22Rv1 (cell line): ENCODE measurements at regions not wholly inside any gene's neighbourhood (a gene's known extent, or its start where the extent isn't known, plus 50 kb on each side); places are given as distances from the start of the nearest gene placed in this dataset.

Experiments
- ZFX ChIP-seq: fragments of 450-650 bp; IDR thresholded peaks from 2 replicates; pipeline ENCODE4 v1.6.1; 2017; ENCODE audit warnings: antibody characterized with exemption, borderline replicate concordance
- TF ChIP-seq, protein P1 (sequence below): fragments of 450-650 bp; IDR thresholded peaks from 2 replicates; pipeline ENCODE4 v1.5.1; 2017; ENCODE audit warnings: mild to moderate bottlenecking

DNA sequence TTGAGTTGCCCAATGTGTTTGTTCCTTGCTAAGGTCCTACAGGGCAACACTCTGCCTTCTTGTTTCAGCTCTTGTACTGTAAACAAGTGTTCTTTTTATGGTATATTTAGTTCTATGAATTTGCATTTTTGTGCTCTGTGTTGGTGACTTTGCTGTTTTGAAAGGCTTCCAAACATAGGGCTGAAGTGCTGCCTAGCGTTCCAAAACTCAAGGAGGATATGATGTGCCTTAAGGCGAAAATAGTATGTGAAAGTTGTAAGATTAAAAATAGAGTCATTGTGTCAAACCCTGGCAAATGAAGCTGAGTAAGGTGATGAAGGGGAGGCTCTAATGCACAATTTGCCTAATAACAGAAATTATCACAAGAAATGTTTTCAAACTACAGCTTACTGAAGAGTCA is 372.7 kb upstream of the TOM1L1 start:
- TF ChIP-seq, protein P1, sequence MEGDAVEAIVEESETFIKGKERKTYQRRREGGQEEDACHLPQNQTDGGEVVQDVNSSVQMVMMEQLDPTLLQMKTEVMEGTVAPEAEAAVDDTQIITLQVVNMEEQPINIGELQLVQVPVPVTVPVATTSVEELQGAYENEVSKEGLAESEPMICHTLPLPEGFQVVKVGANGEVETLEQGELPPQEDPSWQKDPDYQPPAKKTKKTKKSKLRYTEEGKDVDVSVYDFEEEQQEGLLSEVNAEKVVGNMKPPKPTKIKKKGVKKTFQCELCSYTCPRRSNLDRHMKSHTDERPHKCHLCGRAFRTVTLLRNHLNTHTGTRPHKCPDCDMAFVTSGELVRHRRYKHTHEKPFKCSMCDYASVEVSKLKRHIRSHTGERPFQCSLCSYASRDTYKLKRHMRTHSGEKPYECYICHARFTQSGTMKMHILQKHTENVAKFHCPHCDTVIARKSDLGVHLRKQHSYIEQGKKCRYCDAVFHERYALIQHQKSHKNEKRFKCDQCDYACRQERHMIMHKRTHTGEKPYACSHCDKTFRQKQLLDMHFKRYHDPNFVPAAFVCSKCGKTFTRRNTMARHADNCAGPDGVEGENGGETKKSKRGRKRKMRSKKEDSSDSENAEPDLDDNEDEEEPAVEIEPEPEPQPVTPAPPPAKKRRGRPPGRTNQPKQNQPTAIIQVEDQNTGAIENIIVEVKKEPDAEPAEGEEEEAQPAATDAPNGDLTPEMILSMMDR: no peak
- TF ChIP-seq ZFX: no peak
